HepG2 (cell line): ENCODE measurements at regions not wholly inside any gene's neighbourhood (a gene's known extent, or its start where the extent isn't known, plus 50 kb on each side); places are given as distances from the start of the nearest gene placed in this dataset.

Experiments
- RAD21 ChIP-seq: fragments of 450-650 bp; formaldehyde crosslinking; IDR thresholded peaks from 2 replicates; pipeline ENCODE4 v1.5.0; 2020; ENCODE audit warnings: mild to moderate bottlenecking
- TF ChIP-seq, protein P1 (sequence below): sonication (generic); formaldehyde crosslinking; IDR thresholded peaks from 2 replicates; pipeline ENCODE4 v1.4.0; 2020; ENCODE audit warnings: missing genetic modification reagents
- TF ChIP-seq, protein P2 (sequence below): sonication (generic); formaldehyde crosslinking; IDR thresholded peaks from 2 replicates; pipeline ENCODE4 v1.5.0; 2020; ENCODE audit warnings: mild to moderate bottlenecking, missing genetic modification reagents, moderate library complexity

DNA sequence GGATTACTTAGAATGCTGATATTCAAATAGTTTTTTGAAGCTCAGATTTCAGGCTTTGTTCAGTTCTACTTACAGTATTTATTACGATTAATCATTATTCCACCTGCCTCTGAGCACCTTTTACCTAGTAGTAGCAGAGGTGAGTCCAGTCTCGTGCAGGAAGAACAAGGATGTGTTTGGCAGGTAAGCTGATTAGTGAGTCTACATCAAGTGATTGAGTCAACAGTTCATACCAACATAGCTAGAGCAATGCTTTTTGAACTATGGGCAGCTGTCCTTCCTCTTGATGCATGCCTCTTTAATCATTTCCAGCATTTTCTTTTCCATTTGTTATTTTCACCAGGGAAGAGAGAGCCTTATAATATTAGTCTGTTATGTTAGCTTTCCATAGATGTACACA is 838.9 kb downstream of the USP25 start:
- TF ChIP-seq RAD21 (CRISPR knock-in tag) = no peak
- TF ChIP-seq, protein P1, sequence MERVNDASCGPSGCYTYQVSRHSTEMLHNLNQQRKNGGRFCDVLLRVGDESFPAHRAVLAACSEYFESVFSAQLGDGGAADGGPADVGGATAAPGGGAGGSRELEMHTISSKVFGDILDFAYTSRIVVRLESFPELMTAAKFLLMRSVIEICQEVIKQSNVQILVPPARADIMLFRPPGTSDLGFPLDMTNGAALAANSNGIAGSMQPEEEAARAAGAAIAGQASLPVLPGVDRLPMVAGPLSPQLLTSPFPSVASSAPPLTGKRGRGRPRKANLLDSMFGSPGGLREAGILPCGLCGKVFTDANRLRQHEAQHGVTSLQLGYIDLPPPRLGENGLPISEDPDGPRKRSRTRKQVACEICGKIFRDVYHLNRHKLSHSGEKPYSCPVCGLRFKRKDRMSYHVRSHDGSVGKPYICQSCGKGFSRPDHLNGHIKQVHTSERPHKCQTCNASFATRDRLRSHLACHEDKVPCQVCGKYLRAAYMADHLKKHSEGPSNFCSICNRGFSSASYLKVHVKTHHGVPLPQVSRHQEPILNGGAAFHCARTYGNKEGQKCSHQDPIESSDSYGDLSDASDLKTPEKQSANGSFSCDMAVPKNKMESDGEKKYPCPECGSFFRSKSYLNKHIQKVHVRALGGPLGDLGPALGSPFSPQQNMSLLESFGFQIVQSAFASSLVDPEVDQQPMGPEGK = no peak
- TF ChIP-seq, protein P2, sequence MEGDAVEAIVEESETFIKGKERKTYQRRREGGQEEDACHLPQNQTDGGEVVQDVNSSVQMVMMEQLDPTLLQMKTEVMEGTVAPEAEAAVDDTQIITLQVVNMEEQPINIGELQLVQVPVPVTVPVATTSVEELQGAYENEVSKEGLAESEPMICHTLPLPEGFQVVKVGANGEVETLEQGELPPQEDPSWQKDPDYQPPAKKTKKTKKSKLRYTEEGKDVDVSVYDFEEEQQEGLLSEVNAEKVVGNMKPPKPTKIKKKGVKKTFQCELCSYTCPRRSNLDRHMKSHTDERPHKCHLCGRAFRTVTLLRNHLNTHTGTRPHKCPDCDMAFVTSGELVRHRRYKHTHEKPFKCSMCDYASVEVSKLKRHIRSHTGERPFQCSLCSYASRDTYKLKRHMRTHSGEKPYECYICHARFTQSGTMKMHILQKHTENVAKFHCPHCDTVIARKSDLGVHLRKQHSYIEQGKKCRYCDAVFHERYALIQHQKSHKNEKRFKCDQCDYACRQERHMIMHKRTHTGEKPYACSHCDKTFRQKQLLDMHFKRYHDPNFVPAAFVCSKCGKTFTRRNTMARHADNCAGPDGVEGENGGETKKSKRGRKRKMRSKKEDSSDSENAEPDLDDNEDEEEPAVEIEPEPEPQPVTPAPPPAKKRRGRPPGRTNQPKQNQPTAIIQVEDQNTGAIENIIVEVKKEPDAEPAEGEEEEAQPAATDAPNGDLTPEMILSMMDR (CRISPR knock-in tag) = no peak
